Caki2 (cell line): ENCODE measurements at regions not wholly inside any gene's neighbourhood (a gene's known extent, or its start where the extent isn't known, plus 50 kb on each side); places are given as distances from the start of the nearest gene placed in this dataset.
A peak's percentile ranks its signal among the peaks of the same experiment; 100 is the strongest.

Experiments
- DNase-seq: peaks from one replicate; pipeline ENCODE4 v3.0.0-alpha.2; 2015; ENCODE audit warnings: low read depth
- in situ Hi-C: cut with HindIII; loops from 2 replicates; pipeline ENCODE4 v1.10.0; 2016; ENCODE audit warnings: low sequenced_read_pairs, low pct_unique_long_range_greater_than_20kb, mixed read lengths

GRCh38 chr10:88147000-88147798, 283.8 kb downstream of the PTEN start:
- no peak for DNase-seq
- in situ Hi-C loops: no loop called here

GRCh38 chr10:88149906-88150305, 286.5 kb downstream of the PTEN start:
- in situ Hi-C loops: no loop called here
- DNase-seq: no peak

- in situ Hi-C loops: no loop called here
- peak; percentile 42 for DNase-seq
Measured at GRCh38 chr10:88150339-88150738, 286.9 kb downstream of the PTEN start.

DNA sequence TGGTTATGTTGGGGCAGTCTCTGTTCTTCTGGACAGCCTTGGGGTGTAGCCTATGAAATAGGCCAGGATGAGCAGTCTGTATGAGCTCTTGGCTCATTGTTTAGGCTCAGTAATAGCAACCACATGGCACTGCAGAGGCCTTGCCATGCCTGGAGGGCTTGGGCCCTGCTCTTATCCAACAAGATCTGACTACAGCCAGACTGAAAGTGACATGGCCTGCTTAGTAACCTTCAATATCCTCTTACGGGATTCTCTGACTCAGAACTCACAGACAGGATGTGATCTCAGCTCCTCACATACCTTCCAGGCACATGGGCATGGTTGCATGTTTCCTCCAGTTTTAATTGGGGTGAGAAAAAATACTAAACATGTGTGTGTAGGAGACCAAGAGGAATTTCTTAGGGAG, 289.3 kb downstream of the PTEN start:
- DNase-seq: peak; percentile 49
- in situ Hi-C loops: no loop called here

- in situ Hi-C loops: no loop called here
- DNase-seq: peak; percentile 29
Measured at GRCh38 chr10:88154596-88155250, 291.3 kb downstream of the PTEN start.

- in situ Hi-C loops: no loop called here
- DNase-seq: peak; percentile 61
Measured at GRCh38 chr10:88156341-88156740, 292.9 kb downstream of the PTEN start.

- peak; percentile 42 for DNase-seq
- in situ Hi-C loops: no loop called here
Measured at GRCh38 chr10:88157981-88158465, 294.6 kb downstream of the PTEN start.

GRCh38 chr10:88158526-88159122, 295.2 kb downstream of the PTEN start:
- in situ Hi-C loops: no loop called here
- no peak for DNase-seq

GRCh38 chr10:88159127-88159829, 295.9 kb downstream of the PTEN start:
- in situ Hi-C loops: no loop called here
- no peak for DNase-seq

DNA sequence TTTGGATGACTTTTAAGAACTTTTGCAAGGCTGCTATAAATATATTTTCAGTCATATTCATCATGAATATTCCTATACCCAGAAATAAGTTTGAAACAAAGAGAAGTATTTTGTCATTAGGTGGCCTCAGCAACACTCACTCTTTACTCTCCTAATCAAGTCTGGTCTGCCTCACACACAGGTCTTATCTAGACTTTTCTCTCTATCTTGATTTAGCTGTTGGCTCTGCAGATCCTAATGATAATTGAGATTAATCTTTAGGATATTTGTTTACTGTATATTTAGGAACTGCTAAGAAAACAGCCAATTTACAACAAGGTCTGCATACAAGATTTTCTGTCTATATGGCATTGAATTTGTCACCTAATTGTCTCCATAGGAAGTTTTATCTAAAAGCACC, 297.6 kb downstream of the PTEN start:
- DNase-seq: no peak
- in situ Hi-C loops: no loop called here

DNA sequence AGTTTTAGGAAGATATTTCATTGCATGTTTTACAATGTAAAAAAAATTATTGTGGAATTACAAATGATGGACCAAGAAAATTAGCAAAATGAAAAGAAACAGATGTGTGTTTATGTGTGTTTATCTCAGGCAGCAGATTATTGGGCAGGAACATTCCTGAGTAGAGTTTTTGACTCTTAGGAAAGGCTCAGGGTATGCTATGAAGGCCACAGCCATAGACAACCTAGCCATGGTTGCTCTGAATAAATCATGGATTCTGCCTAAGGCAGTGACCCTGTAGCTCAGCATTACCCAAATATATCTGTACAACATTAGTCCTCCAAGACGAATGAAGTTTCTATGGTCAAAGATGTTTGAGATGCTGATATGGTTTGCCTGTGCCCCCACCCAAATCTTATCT, 298.3 kb downstream of the PTEN start:
- in situ Hi-C loops: no loop called here
- DNase-seq: no peak

GRCh38 chr10:88162852-88163251, 299.4 kb downstream of the PTEN start:
- in situ Hi-C loops: no loop called here
- no peak for DNase-seq

GRCh38 chr10:88163572-88163971, 300.1 kb downstream of the PTEN start:
- DNase-seq: no peak
- in situ Hi-C loops: no loop called here

DNA sequence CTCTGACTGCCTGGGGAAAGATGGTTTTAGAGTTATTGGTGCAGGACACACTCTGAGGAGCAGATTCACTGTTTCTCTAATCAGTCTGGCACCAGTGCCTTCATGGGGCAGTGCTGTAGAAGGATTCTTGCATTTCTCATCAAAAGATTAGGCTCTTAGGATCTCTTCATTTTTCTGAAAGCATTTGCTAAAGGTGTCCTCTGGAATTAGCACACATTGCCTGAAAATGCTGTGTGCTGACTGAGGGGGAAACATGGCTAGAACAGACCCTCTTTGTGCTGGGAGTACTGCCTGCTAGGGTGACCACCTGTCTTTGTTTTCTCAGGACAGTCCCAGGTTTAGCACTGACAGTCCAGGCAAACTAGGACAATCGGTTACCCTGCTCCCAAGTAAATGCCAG, 301.0 kb downstream of the PTEN start:
- DNase-seq: no peak
- in situ Hi-C loops: no loop called here

DNA sequence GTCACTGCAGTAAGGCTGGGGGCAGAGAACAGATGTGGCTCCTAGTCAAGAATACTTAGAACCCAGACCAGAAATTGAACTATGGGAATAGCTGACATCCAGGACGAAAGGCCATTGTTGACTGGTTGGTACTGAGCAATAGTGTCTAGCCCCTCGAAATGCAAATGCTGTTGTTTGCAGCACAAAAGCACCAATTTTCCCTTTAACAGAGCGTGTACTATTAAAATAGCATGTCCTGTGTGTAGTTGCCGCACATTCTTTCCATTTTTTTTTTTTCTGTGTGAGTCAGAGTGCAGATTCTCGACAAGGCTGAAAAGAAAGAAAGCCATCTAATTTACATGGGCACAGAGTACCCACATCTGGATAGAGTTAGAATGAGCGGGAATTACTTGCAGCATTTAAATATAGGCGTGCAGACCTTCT, 302.4 kb downstream of the PTEN start:
- in situ Hi-C loops: no loop called here
- DNase-seq: no peak

DNA sequence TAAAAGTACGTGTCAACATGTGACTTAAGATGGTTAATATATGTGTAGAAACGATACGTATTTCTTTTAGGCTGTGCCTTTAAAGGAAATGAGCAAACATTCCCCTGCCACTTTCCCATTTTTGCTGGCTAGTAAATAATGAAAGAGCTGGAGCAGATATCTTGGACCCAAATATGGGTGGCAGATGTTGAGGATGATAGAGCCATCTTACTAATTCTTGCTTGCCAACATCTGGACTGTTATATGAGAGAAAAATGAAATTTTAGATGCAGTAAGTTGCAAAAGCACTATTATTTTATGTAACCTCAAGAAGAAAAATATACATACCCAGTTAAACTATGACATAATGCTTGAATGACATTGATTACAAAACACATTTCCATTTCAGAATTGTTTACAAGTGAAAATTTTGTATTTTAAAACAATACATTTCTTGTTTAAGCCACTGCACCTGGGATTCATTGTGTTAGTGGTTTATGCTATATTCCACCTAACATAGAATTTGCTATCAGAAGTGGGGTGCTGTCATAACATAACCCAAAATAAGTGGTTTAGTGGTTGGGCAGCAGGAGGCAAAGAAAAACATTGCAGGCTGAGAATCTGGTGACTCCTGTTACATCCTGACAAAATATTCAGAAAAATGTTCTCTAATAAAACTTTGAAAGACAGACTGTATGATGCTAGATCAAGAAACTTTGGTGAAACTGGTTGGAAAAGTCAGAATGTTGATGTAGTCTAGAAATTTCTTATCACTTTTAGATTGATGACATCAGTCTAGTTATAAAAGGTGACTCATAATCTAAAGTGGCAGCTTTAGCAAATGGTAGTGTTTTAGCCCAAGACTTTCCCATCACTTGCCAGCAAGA, 305.0 kb downstream of the PTEN start:
- DNase-seq: no peak
- in situ Hi-C loops: no loop called here

- in situ Hi-C loops: no loop called here
- no peak for DNase-seq
Measured at GRCh38 chr10:88169037-88169319, 305.6 kb downstream of the PTEN start.

- DNase-seq: no peak
- in situ Hi-C loops: no loop called here
Measured at GRCh38 chr10:88170628-88171027, 307.2 kb downstream of the PTEN start.
